NOMO-1 treated with DMSO at 0.1 percent for 48 hours (cell line): ENCODE measurements at regions not wholly inside any gene's neighbourhood (a gene's known extent, or its start where the extent isn't known, plus 50 kb on each side); places are given as distances from the start of the nearest gene placed in this dataset.

Experiments used
- DNase-seq: peaks from one replicate; lab custom pipeline; 2025; ENCODE audit not compliant: unreplicated experiment; lab: John Stamatoyannopoulos, UW

DNA sequence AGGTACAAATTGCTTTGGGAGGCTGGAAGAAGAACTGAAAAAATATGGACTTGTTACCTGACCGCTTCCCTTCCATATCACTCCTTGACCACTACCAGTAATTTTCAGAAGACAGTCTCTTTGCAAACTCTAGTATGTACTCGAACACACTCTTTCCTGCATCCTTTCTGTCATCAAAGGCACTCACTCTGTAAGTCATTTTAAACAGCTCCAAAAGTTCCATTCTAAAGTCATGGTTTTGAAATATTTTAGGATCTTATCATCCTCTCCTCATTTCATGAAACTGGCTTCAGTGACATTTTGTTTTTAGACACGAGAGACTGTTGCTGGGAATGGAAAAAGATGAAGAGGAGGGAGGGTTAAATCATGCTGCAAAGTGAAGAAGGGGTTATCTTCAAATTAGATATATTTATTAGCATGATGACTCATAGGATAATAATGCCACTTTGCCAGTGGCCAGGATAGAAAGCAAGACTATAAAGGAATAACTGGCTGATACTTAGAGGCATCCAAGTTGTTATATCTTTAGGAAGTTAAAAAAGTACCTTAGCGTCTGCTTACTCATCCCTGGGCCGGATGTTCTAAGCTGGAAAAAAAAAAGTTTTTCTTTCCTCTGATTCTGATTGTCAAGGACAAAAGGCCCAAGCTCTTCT is 549.3 kb downstream of the METTL15 start:
- no peak for DNase-seq

DNA sequence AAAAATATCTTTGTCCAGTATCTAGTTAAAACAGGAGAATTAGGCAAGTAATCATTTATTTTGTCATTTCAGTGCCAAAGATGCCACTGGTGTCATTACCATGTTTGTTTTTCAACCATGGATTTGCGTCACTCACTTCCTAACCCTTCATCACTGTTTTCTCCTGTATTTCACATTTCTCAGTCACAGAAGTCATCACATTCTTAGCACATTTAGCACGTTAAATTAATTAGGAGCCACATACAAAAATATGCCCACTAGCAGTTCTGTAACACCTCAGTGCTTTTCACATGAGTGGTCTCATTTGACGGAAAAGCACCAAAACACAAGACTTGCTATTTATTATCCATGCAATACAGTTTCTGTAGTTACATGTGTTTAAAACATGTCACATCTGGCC is 546.0 kb downstream of the METTL15 start:
- DNase-seq, result no peak

- DNase-seq, result no peak
Observed at GRCh38 chr11:28649922-28650321, 541.7 kb downstream of the METTL15 start.

- no peak for DNase-seq
Observed at GRCh38 chr11:28636566-28636965, 528.4 kb downstream of the METTL15 start.

DNA sequence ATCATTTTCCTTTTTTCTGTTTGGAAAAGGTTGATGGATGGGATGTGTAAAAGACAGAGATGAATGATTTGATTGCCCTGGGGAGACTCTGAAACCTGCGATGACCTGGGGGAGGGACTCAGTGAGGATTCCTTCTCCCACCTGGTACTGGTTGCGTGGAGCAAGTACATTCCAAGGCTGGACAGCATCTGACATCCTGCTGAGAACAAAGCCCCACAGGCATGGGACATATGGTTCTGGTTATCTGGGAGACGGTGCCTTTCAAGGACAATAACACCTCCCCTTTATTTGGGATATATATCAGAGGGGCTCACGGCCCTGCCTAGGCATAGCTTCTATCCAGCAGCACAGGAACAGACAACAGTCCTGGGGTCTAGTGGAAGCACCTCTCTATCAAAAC is 527.8 kb downstream of the METTL15 start:
- no peak for DNase-seq

DNA sequence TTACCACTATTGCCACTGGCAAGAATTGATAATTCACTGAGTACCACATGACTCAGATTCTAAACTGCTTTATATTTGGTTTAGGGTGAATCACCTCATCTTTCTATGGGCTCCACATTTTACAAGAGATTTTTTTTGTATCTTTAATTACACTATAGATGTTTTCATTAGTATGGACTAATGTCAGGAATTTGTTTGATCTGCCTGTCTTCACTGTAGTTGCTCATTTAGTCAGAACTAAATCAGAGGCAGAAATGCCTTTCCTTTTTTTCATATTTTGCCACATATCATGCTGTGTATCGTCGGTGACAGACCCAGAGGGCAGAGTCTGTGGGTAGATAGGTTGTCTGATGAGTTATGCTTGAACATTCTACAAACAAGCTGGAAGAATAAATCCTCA is 524.1 kb downstream of the METTL15 start:
- DNase-seq, result no peak

DNA sequence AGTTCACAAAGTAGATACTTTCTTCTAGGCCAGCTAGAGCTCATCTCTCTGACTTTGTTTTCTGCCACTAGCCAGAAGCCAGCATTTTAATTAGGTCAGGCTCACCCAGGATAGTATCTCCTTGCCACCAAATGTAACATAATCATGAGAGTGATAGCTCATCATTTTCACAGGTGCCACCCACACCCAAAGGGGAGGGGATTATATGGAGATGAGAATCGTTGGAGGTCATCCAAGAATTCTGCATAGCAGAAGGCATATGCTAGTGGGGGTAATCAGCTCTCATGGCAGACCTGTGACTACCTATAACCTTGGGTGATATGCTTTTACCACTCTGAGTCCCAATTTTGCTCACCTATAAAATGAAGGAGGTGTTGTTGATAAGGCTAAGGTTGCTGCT is 523.0 kb downstream of the METTL15 start:
- no peak for DNase-seq

DNA sequence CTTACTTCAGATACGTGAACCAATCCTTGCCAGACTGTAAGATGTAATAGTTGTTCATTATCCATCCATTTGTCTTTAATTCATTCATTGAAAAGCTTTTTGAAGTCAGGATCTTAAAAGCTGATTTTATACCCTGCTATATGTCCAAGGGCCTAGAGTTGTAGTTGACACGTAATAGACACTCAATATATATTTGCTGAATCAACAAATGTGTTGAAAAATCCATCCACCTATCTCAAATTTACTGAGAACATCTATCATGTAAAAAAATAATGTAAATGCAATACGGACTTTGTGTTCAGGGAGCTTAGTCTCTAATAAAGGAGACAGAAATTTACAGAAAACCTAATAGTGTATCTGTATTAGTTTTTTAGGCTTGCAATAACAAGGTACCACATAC is 521.0 kb downstream of the METTL15 start:
- DNase-seq, result no peak

DNA sequence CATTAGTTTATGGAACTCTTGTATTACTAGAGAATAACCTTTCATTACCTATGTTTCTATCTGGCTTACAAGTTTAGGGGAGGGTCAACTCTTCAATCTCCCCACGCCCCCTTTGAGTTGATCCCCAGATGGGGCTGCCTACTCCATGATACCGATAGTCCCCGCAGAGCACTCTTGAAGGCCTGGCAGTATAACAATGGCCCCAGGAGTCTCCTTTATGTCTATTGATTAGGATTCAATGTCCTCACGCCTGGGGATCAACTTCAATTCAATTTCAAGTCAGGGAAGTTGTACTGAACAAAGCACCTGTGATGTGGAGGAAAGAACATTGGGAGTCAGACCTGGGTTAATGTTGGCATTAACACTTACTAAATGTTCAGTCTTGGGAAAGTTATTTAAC is 520.2 kb downstream of the METTL15 start:
- DNase-seq, result no peak

- no peak for DNase-seq
Observed at GRCh38 chr11:28627690-28628255, 519.6 kb downstream of the METTL15 start.

- no peak for DNase-seq
Observed at GRCh38 chr11:28625532-28625931, 517.3 kb downstream of the METTL15 start.

DNA sequence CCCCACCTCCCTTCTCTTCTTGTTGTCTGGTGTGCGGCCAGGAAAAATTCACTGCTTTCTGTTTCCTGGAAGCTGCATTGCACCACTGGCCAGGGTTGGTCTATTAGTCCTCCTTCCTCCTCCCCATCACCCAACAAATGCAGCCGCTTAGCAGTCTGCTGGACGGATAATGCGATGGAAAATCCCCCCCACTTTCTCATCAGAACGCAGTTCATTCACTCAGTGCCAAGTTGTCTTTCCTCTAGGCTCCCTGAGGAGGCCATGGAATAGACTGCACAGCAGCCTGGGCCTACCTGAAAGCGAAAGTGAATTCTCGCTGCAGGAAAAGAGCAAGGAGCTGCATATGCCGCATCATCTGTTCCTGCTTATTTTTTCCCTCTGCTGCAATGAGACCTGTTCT is 513.6 kb downstream of the METTL15 start:
- DNase-seq, result no peak

- no peak for DNase-seq
Observed at GRCh38 chr11:28619846-28620540, 511.8 kb downstream of the METTL15 start.

DNA sequence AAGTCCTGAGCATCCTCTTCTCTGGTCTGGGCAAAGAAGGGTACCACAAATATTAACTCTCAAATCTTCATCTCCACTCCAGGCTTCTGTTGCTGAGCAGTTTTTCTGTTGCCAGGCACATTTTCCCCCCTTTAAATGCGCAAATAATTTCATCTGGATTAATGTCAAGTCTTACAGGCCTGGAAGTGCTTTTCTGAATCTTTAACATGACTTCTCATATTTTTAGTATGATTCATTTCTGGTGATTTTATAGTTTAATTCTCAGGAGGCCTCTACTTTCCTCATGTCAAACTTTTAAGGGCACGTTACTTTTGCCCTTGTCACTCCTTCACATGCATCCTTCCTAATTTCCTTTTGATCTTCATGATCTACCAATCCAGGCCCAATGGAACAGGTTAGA is 510.2 kb downstream of the METTL15 start:
- no peak for DNase-seq

DNA sequence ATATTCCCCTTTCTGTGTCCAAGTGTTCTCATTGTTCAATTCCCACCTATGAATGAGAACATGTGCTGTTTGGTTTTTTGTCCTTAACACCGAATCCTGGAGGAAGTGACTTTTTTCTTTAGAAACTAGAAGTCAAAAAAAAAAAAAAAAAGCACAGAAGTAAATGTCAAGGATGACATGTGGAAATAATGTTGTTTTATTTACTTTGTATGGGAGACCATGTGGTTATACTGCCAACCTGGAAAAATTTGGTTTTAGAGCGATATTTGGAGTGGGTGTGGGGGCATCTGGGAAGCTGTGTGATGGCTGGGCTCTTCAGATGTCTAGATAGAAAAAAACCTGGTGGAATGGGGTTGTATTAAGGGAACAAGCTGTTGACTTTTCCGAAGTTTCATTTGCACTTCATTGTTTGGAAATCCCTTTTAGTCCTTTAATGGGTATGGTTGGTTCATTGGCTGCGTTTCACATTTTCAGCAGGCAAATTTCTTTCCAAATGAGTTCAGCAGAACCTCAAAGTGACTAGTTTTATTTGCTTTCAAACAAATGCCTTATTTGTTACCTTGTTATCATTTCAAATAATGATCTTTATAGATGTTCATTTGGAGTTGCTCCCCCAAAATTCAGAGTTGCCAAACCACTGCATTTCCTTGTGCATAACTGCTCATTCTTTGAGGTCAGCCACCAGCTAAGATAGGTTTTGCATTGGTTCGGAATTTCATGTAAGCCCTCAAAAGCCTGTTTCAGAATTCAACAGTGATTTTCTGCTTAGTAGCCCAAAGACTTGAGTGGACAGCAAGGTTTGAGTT is 508.2 kb downstream of the METTL15 start:
- DNase-seq, result no peak

DNA sequence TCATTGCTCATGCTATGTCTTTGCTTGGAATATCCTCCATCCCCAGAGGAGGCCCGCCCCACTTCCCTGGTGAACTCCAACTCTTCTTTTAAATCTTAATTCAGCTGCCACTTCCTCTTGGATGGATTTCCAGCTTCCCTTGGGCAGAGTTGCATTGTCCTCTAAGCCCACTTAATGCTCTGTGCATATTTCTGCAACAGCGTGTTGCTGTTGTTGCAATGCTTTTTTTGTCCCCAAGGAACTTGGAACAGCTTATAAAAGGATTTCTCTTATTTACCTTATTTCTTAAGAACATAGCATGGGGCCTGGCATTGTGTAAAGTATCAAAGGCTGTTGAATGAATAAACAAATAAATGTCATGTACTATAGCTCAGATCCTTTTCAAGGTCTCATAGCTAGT is 507.4 kb downstream of the METTL15 start:
- DNase-seq, result no peak

GRCh38 chr11:28606930-28607329 is 498.7 kb downstream of the METTL15 start:
- DNase-seq, result no peak

- DNase-seq, result no peak
Observed at GRCh38 chr11:28599656-28600055, 491.5 kb downstream of the METTL15 start.

- no peak for DNase-seq
Observed at GRCh38 chr11:28598531-28598930, 490.3 kb downstream of the METTL15 start.

GRCh38 chr11:28596816-28597215 is 488.6 kb downstream of the METTL15 start:
- DNase-seq, result no peak

- DNase-seq, result no peak
Observed at GRCh38 chr11:28592141-28592540, 484.0 kb downstream of the METTL15 start.

GRCh38 chr11:28584992-28585391 is 476.8 kb downstream of the METTL15 start:
- no peak for DNase-seq
